ENCODE measurements at regions not wholly inside any gene's neighbourhood (a gene's known extent, or its start where the extent isn't known, plus 50 kb on each side); places are given as distances from the start of the nearest gene placed in this dataset.
A peak's percentile ranks its signal among the peaks of the same experiment; 100 is the strongest.

DNA sequence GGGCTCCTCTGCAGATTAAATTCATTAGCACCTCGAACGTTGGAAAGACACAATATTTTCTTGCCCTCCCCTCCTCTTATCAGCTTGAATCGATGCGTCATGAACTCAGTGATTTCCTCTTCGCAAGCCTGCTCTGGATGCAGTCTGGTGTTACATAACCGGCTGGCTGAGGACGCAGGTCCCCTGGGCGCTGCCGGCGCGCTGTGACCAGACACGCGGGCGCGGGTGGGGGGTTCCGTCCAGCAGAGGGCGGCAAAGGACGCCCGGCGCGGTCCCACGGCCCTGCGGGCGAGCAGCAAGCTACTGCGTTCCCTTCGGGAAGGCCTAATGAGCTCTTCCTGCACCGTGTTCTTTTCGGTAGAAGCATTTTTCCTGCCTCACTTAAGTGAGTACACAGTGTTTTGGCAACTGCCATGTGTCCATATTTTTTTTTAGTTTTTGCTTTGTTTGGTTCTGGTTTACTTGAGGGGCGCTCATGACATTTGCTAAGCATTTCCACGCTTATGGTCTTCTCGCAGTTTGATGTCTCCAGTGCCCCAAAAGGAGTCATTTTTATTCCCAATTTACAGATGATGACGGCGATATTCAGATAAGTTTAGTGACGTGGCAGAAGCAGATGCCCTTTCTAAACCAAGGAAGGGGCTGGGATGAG is 112.2 kb upstream of the MBNL2 start:
- Histone ChIP-seq H3K4me3 (replicated peaks in 1 of 3; ENCODE audit: insufficient read depth in 1 of 3, low read depth in 1 of 3, low read length in 3 of 3) (no peak overlapping the region), H4K20me1 (replicated peaks; ENCODE audit: control insufficient read depth, extremely low read depth, insufficient read depth, low read length) (no peaks in the 10 kb centered on the region), H3K4me2 (ENCODE audit: insufficient read depth, low read length) (no peak overlapping the region), H3K79me2 (ENCODE audit: control insufficient read depth, insufficient read depth, low read length) (no peaks in the 10 kb centered on the region), H3K9ac (replicated peaks; ENCODE audit: extremely low read depth, insufficient read depth, low read length) (peak overlapping the region; percentile 20), H3K27ac (ENCODE audit: insufficient read depth, low read depth, low read length) (no peak overlapping the region), H3K36me3 (ENCODE audit: control insufficient read depth in 2 of 2, extremely low read depth in 1 of 2, insufficient read depth in 2 of 2, low read length in 2 of 2) (no peaks in the 10 kb centered on the region), H3K27me3 (ENCODE audit: control insufficient read depth in 2 of 2, insufficient read depth in 2 of 2, low read length in 2 of 2) (no peaks in the 10 kb centered on the region), H2AFZ (ENCODE audit: low read depth, low read length) (peak overlapping the region; percentile 5), H3K9me1 (replicated peaks; ENCODE audit: control insufficient read depth, extremely low read depth, insufficient read depth, low read length) (no peaks in the 10 kb centered on the region), H3K9me3 (replicated peaks; ENCODE audit: control insufficient read depth, insufficient read depth, low read length) (no peaks in the 10 kb centered on the region), H3K4me1 (ENCODE audit: control insufficient read depth, extremely low read depth, insufficient read depth, low read length) (peaks cover 17% of the 10 kb centered on the region)
- dilution Hi-C loops (cut with MboI; ENCODE audit: extremely low pct_ligation_motif_present, low sequenced_read_pairs) (loop anchor here (25.0 kb wide), 1 partner anchor 102 kb away; the partner anchor contains the start of gene MBNL2), intact Hi-C loops (cut with micrococcal nuclease) (loop anchor here (1.0 to 2.0 kb wide), 8 partner anchors 79 to 549 kb away; no protein-coding TSS in a partner anchor)
- DNase-seq (ENCODE audit: low read depth, low spot score) (peak; percentile 93), FAIRE-seq (peak; percentile 96)
- BruUV-seq (replicated peaks) = TSS peak; percentile 7
- TF ChIP-seq POLR2A (IDR thresholded peaks at IDR 0.05; ENCODE audit: low read depth, low read length) = no peak
- TF ChIP-seq EZH2 (IDR thresholded peaks at IDR 0.05; ENCODE audit: borderline replicate concordance, low read depth, low read length, severe bottlenecking) = no peak
- peak; percentile 97 for TF ChIP-seq GATA2 (IDR thresholded peaks at IDR 0.05; ENCODE audit: insufficient read depth, insufficient read length, low read depth, low read length)
- TF ChIP-seq, protein P1, sequence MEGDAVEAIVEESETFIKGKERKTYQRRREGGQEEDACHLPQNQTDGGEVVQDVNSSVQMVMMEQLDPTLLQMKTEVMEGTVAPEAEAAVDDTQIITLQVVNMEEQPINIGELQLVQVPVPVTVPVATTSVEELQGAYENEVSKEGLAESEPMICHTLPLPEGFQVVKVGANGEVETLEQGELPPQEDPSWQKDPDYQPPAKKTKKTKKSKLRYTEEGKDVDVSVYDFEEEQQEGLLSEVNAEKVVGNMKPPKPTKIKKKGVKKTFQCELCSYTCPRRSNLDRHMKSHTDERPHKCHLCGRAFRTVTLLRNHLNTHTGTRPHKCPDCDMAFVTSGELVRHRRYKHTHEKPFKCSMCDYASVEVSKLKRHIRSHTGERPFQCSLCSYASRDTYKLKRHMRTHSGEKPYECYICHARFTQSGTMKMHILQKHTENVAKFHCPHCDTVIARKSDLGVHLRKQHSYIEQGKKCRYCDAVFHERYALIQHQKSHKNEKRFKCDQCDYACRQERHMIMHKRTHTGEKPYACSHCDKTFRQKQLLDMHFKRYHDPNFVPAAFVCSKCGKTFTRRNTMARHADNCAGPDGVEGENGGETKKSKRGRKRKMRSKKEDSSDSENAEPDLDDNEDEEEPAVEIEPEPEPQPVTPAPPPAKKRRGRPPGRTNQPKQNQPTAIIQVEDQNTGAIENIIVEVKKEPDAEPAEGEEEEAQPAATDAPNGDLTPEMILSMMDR (IDR thresholded peaks at IDR 0.05; ENCODE audit: extremely low read depth in 1 of 2, insufficient read depth in 1 of 2, low read depth in 1 of 2, low read length in 2 of 2) = peak; percentile 96 to 99
- peak; percentile 79 for TF ChIP-seq POLR2AphosphoS5 (IDR thresholded peaks at IDR 0.05; ENCODE audit: insufficient read depth, low read depth, low read length)
- TF ChIP-seq, protein P2, sequence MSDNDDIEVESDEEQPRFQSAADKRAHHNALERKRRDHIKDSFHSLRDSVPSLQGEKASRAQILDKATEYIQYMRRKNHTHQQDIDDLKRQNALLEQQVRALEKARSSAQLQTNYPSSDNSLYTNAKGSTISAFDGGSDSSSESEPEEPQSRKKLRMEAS (IDR thresholded peaks at IDR 0.05; ENCODE audit: insufficient read depth, insufficient read length) = peak; percentile 3
- peak; percentile 81 for TF ChIP-seq FOS (IDR thresholded peaks at IDR 0.05; ENCODE audit: borderline replicate concordance, insufficient read depth, low read length)
- TF ChIP-seq MYC (IDR thresholded peaks at IDR 0.05; ENCODE audit: low read depth, low read length) = peak; percentile 20
- TF ChIP-seq JUN (IDR thresholded peaks at IDR 0.05; ENCODE audit: borderline replicate concordance, insufficient read depth, insufficient read length, low read depth) = peak; percentile 83
- ChIA-PET POLR2A (interaction anchor here (0.6 to 1.2 kb wide), 3 partner anchors 112 to 249 kb away, joined by 3 to 4 read pairs (median 4); partner anchors contain the start of gene MBNL2), CTCF (interaction anchor here (0.6 to 12.0 kb wide), 72 partner anchors 9 to 1834 kb away, joined by 3 to 256 read pairs (median 5); partner anchors contain the start of gene MBNL2)

All from endothelial cell of umbilical vein (primary cell).